Stimulated activated CD4-positive, alpha-beta T cell treated with anti-CD3 and anti-CD28 coated beads, Interleukin-1b, Interleukin-23, amount 100 ng/mL, for 24 hours (primary cell): ENCODE measurements at regions not wholly inside any gene's neighbourhood (a gene's known extent, or its start where the extent isn't known, plus 50 kb on each side); places are given as distances from the start of the nearest gene placed in this dataset.
"Not testable (repeated sequence)": the region's sequence is repeated elsewhere in the genome, so short reads cannot be mapped to it uniquely, and the experiment has no call there.

Experiments
- DNase-seq, 4 experiments: peaks; one replicate each; pipeline ENCODE4 v3.0.0-alpha.2; 2020; ENCODE audit warnings: low read depth in 4 of 4, low spot score in 1 of 4

GRCh38 chrX:45515262-45516215, 314.9 kb upstream of the DIPK2B start:
- DNase-seq = peak in 3 of 4 experiments; percentile 1 to 24 (median 7)

GRCh38 chrX:45513042-45513441, 312.4 kb upstream of the DIPK2B start:
- no peak for DNase-seq

GRCh38 chrX:45508454-45508853, 307.8 kb upstream of the DIPK2B start:
- DNase-seq = no peak

- no peak for DNase-seq
Observed at GRCh38 chrX:45506149-45506730, 305.6 kb upstream of the DIPK2B start.

GRCh38 chrX:45505214-45505613, 304.5 kb upstream of the DIPK2B start:
- no peak for DNase-seq

GRCh38 chrX:45503787-45504362, 303.2 kb upstream of the DIPK2B start:
- not testable (repeated sequence) for DNase-seq

GRCh38 chrX:45502396-45502795, 301.7 kb upstream of the DIPK2B start:
- DNase-seq = no peak

GRCh38 chrX:45497290-45497689, 296.6 kb upstream of the DIPK2B start:
- no peak for DNase-seq

- DNase-seq = no peak
Observed at GRCh38 chrX:45485719-45486118, 285.0 kb upstream of the DIPK2B start.

GRCh38 chrX:45479835-45480422, 279.3 kb upstream of the DIPK2B start:
- no peak for DNase-seq

GRCh38 chrX:45479196-45479834, 278.6 kb upstream of the DIPK2B start:
- DNase-seq = no peak

GRCh38 chrX:45472968-45473367, 272.3 kb upstream of the DIPK2B start:
- no peak for DNase-seq

- DNase-seq = not testable (repeated sequence)
Observed at GRCh38 chrX:45467537-45467936, 266.9 kb upstream of the DIPK2B start.

- DNase-seq = not testable (repeated sequence)
Observed at GRCh38 chrX:45455732-45456131, 255.1 kb upstream of the DIPK2B start.

GRCh38 chrX:45454290-45454689, 253.6 kb upstream of the DIPK2B start:
- DNase-seq = no peak

- no peak for DNase-seq
Observed at GRCh38 chrX:45449982-45450381, 249.3 kb upstream of the DIPK2B start.

- no peak for DNase-seq
Observed at GRCh38 chrX:45447995-45448394, 247.3 kb upstream of the DIPK2B start.

- DNase-seq = no peak
Observed at GRCh38 chrX:45447331-45447730, 246.7 kb upstream of the DIPK2B start.

- no peak for DNase-seq
Observed at GRCh38 chrX:45445745-45446412, 245.2 kb upstream of the DIPK2B start.

GRCh38 chrX:45437186-45437585, 236.5 kb upstream of the DIPK2B start:
- no peak for DNase-seq

- no peak for DNase-seq
Observed at GRCh38 chrX:45435481-45435880, 234.8 kb upstream of the DIPK2B start.
